Head of caudate nucleus (tissue), 42 donors: ENCODE measurements at regions not wholly inside any gene's neighbourhood (a gene's known extent, or its start where the extent isn't known, plus 50 kb on each side); places are given as distances from the start of the nearest gene placed in this dataset.

Experiments used
- DNase-seq, 42 donors: peaks; one replicate each; pipeline versions ENCODE4 v3.0.0 to v3.0.0-alpha.2; 2020 to 2021; ENCODE audit warnings: mixed read lengths in 7 of 42
- intact Hi-C: fragments of 100-400 bp; cut with DNase I; formaldehyde crosslinking; loops from one replicate; pipeline ENCODE4 v1.15.0; 2022

DNA sequence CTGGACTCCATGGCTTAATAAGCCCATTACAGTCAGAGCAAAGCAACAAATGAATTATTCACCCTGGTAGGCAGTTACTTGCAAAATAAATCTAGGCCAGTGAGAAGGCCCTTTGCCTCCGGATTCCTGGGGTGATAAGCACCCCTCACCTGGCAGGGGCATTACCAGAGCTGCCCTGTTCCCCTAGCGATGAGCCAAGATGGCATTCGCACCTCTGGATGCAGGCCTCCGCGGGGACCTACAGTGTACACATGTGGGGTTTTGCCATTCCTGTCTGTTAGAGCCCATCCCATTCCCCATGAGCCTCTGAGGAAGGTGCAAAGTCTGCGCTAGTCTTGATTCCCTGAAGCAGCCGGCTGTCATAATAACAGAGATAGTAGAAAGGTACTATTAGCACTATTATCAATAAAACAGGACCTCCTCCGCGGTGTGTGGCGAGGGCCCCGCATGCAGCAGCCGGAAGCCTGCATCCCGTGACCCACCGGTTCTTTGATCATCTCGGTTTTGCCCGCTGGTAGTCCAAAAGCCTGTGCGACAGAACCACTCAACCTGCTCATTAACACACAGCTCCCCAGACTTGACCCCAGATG is 344.3 kb downstream of the BRD1 start:
- no peak for DNase-seq

DNA sequence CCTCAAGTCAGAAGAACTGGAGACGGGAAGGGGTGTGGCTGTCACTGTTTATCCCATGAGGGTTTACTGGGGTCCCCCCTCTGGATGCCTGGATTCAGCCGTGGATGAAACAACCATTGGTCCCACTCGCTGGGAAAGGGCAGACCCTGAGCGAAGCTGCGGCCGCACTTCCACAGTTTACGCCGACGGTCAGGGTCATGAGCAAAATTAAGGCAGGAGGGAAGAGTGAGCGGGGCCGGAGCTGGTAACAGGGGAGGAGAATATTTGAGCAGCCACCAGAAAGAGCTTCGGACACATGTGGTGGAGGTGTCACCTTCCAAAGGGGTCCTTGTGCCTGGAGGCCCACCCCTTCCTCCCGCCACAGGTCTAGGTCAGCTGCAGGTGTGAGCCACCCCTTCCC is 344.9 kb downstream of the BRD1 start:
- intact Hi-C loops: no loop called here
- DNase-seq: no peak

More for the DNA sequence above, 344.3 kb downstream of the BRD1 start:
- intact Hi-C loops: no loop called here

GRCh38 chr22:49481659-49482399 is 345.8 kb downstream of the BRD1 start:
- DNase-seq: peak in 6 of 42 donors; percentile 13 to 50 (median 22)
- intact Hi-C loops: no loop called here

- intact Hi-C loops: no loop called here
- DNase-seq: peak in 2 of 42 donors; percentile 5 to 49
Measured at GRCh38 chr22:49480896-49481658, 346.6 kb downstream of the BRD1 start.

DNA sequence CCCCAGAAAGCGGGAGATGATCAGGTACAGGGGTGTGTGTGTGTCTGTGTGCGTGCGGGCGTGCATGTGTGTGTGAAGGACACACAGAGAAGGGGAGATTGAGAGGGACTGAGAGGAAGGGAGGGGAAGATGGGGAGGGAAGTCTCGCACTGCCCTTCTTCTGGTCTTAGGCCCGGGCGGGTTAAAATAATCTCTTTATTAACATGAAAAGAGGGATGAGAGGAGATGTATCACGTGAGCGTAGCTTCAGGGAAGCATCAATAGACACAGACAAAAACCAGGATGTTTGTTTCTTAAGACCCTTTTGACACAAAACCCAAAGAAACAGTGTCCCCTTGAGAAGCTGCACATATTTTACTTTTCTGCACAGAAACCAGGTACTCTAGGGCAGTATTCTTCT is 347.3 kb downstream of the BRD1 start:
- peak in 1 of 42 donors; percentile 7 for DNase-seq
- intact Hi-C loops: no loop called here

GRCh38 chr22:49479566-49479965 is 348.1 kb downstream of the BRD1 start:
- intact Hi-C loops: no loop called here
- peak in 1 of 42 donors; percentile 5 for DNase-seq

GRCh38 chr22:49476800-49477400 is 350.8 kb downstream of the BRD1 start:
- intact Hi-C loops: no loop called here

DNA sequence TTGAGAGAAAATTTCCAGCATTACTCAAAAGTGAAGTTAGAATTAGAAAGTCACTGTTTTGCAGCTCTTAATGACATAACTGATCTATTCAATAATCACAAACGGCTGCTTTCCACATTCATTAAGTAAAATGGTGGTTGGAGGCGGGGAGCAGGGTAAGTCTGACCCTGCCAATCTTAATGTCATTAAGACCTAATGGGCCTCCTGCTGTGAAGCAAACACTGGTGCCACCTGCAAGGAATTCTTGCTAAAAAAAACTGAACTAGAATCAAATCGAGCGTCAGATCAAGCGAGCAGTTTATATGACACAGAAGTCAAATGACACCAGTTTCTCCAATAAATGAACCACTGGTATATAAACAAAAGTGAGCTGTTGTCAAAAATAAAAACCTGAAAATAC is 351.5 kb downstream of the BRD1 start:
- intact Hi-C loops: no loop called here
- DNase-seq: no peak

More at GRCh38 chr22:49476800-49477400, 350.8 kb downstream of the BRD1 start:
- DNase-seq: no peak

- DNase-seq: no peak
- intact Hi-C loops: no loop called here
Measured at GRCh38 chr22:49475253-49475652, 352.4 kb downstream of the BRD1 start.

DNA sequence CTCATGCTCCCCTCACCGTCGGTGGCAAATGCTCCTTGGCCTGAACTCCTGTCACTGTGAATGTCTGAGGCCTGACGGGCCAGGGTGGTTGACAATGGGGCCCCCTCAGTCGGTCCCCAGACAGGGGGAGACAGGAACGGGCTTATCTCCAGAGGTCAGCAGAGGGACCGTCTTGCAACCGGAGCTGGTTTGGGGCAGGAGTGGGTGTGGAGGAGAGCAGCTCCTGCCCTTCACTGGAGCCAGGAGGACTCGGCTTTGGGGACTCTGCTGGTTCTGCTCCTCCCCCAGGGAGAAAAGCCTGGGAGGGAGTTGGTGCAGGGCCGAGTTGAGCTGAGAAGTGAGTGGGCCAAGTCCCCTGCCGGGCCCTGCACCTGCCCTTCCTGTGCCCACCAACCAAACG is 354.4 kb downstream of the BRD1 start:
- peak in 2 of 42 donors; percentile 12 to 24 for DNase-seq
- intact Hi-C loops: no loop called here

DNA sequence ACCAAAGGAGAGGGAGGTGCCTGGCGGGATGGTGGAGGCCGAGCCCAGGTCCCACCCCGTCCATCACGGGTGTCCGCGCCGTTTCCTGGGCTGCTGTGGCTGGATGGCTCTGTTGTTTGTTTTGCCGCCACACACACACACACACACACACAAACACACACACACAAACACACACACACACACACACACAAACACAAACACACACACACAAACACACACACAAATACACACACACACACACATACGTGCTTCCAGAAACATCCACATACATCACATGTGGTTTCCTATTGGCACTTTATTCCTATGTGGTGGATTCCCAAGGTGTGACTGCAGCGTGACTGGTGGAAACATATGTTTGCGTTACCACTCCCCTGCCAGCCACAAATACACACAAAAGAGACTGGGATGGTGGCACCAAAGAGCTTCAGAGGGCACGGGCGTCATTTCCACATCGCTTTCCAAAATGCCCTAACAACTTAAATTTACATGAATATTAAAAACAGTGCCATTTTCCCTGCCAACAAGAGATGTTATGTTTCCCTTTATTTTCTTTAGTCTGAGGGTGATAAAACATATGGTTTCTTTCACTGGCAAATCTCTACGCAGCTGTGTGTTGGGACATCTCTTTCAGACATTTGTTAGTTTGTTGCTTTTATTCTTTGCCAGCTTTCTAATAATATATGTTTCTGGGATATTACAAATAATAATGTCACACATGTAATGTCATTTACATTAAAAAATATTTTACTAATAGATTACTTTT is 356.8 kb downstream of the BRD1 start:
- peak in 1 of 42 donors; percentile 17 for DNase-seq
- intact Hi-C loops: no loop called here

DNA sequence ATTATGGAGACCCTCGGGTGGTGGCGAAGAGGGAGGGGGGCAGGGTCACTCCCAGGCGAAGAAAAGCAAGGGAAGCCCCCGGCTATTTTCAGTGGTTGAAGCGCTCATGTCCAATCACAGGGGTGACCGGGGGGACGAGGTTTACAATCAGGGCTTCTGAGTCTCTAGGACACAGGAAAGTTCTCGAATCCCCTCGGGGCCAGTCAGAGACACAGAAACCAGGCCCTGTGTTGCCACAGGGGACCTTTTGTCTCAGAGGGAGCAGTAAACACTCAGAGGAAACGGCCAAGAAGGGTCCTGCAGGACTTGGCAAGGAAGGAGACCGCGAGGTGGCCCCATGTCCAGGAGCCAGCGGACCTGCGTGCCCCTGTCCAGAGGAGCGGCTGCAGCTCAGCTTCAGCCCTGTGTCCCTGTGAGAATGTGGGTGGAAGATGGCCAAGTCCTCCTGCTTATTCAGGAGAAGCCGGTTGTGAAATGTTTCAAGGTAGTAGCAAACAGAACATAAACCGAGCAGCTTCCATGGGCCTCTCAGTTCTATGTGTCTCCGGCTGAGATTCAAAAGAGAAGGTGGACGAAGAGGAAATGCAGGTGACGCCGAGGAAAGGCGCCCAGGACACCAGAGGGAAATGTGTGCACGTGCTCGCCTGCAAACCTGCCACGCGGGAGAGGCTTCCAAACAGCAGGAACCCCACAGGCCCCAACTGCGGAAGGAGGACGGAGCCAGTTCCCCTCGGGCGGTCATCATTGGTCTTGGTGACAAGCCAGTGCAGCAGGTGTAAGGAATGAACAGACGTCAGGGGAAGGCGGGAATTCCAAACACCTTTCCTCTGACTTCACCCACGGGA is 357.6 kb downstream of the BRD1 start:
- intact Hi-C loops: no loop called here

GRCh38 chr22:49468487-49469198 is 359.0 kb downstream of the BRD1 start:
- intact Hi-C loops: no loop called here
- DNase-seq: no peak

More for the DNA sequence above, 357.6 kb downstream of the BRD1 start:
- DNase-seq: no peak

DNA sequence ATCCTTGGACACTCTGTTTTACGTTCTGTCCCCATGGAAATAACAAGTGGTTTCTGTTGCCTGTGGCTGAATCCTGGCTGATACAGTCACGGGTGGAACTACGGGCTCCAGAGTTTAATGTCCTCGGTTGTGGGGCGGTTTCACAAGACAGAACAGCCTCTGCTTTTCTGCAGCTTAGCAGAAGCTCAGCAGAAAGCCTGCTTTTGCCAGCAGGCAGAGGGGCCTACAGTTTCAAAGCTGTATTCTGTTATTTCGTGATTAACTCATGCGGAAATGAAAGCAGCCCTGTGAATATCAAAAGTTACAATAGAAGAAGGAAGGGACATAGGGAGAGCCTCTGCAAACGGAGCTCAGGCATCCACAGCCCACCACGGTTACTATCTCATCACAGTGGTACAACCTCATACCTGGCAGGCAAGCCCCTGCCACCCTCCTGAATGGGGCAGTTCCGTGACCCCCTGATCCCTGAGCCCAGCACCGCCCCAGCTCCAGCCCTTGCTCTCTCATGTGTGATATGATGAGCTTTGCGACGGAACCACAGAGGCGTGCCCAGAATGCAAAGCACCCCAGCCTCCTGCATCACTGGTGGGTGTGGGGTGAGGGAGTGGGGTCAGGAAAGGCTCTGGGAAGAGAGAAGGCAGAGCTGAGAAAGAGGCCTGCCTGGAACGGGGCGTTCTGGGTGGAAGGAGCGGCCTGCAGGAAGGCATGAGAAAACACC is 360.6 kb downstream of the BRD1 start:
- DNase-seq: no peak
- intact Hi-C loops: no loop called here

- intact Hi-C loops: no loop called here
- DNase-seq: no peak
Measured at GRCh38 chr22:49464037-49464436, 363.6 kb downstream of the BRD1 start.

DNA sequence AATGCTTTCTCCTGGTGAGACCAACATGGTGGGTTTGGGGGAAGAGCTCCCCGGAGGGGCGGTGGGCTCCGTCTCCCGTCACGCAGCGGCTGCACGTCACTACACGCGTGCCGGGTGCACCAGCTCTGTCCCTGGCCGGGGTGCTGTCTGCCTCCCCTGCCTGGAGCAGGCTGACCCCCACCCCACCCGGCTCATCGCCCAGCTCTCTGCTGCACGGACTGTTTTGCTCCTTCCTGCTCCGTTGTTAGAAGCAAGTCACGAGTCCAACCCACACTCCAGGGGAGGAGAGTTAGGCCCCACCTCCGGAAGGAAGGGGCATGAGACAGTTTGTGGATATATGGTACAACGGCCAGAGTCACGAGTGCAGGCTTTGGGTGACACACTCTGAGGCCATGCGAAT is 364.9 kb downstream of the BRD1 start:
- no peak for DNase-seq
- intact Hi-C loops: no loop called here

- intact Hi-C loops: no loop called here
- no peak for DNase-seq
Measured at GRCh38 chr22:49462291-49462690, 365.4 kb downstream of the BRD1 start.
